GM19328 (cell line): ENCODE measurements at regions not wholly inside any gene's neighbourhood (a gene's known extent, or its start where the extent isn't known, plus 50 kb on each side); places are given as distances from the start of the nearest gene placed in this dataset.
"Not testable (repeated sequence)": the region's sequence is repeated elsewhere in the genome, so short reads cannot be mapped to it uniquely, and the experiment has no call there.

Experiments used
- ATAC-seq: cut with Tn5 transposase; IDR thresholded peaks from one replicate; pipeline ENCODE4 v1.9.1; 2021; ENCODE audit warnings: mild to moderate bottlenecking, moderate library complexity; ENCODE audit not compliant: unreplicated experiment

- no peak for ATAC-seq
These were observed 488.4 kb downstream of the PREX1 start for GRCh38 chr20:48339190-48339985.

- no peak for ATAC-seq
These were observed 489.1 kb downstream of the PREX1 start for GRCh38 chr20:48338717-48339116.

GRCh38 chr20:48336597-48336996 lies 491.2 kb downstream of the PREX1 start:
- no peak for ATAC-seq

- ATAC-seq, result no peak
These were observed 492.3 kb downstream of the PREX1 start for GRCh38 chr20:48335308-48336050.

- ATAC-seq, result no peak
These were observed 494.1 kb downstream of the PREX1 start for GRCh38 chr20:48333707-48334106.

GRCh38 chr20:48332555-48332954 lies 495.2 kb downstream of the PREX1 start:
- ATAC-seq, result no peak

- ATAC-seq, result no peak
These were observed 496.1 kb downstream of the PREX1 start for GRCh38 chr20:48331518-48332286.

- no peak for ATAC-seq
These were observed 497.8 kb downstream of the PREX1 start for GRCh38 chr20:48329676-48330664.

GRCh38 chr20:48329031-48329615 lies 498.7 kb downstream of the PREX1 start:
- ATAC-seq, result no peak

GRCh38 chr20:48327848-48328247 lies 500.0 kb downstream of the PREX1 start:
- ATAC-seq, result not testable (repeated sequence)

- ATAC-seq, result no peak
These were observed 500.9 kb downstream of the PREX1 start for GRCh38 chr20:48326868-48327267.

- ATAC-seq, result no peak
These were observed 501.4 kb downstream of the PREX1 start for GRCh38 chr20:48326434-48326691.

- ATAC-seq, result no peak
These were observed 502.0 kb downstream of the PREX1 start for GRCh38 chr20:48325656-48326433.

GRCh38 chr20:48324744-48325143 lies 503.1 kb downstream of the PREX1 start:
- ATAC-seq, result no peak

GRCh38 chr20:48321271-48321670 lies 506.5 kb downstream of the PREX1 start:
- ATAC-seq, result no peak

GRCh38 chr20:48319943-48320584 lies 507.7 kb downstream of the PREX1 start:
- no peak for ATAC-seq

- no peak for ATAC-seq
These were observed 510.2 kb downstream of the PREX1 start for GRCh38 chr20:48317578-48317977.

GRCh38 chr20:48314925-48315592 lies 512.7 kb downstream of the PREX1 start:
- ATAC-seq, result no peak
